ENCODE measurements at regions not wholly inside any gene's neighbourhood (a gene's known extent, or its start where the extent isn't known, plus 50 kb on each side); places are given as distances from the start of the nearest gene placed in this dataset.
"Not testable (repeated sequence)": the region's sequence is repeated elsewhere in the genome, so short reads cannot be mapped to it uniquely, and the experiment has no call there.

DNA sequence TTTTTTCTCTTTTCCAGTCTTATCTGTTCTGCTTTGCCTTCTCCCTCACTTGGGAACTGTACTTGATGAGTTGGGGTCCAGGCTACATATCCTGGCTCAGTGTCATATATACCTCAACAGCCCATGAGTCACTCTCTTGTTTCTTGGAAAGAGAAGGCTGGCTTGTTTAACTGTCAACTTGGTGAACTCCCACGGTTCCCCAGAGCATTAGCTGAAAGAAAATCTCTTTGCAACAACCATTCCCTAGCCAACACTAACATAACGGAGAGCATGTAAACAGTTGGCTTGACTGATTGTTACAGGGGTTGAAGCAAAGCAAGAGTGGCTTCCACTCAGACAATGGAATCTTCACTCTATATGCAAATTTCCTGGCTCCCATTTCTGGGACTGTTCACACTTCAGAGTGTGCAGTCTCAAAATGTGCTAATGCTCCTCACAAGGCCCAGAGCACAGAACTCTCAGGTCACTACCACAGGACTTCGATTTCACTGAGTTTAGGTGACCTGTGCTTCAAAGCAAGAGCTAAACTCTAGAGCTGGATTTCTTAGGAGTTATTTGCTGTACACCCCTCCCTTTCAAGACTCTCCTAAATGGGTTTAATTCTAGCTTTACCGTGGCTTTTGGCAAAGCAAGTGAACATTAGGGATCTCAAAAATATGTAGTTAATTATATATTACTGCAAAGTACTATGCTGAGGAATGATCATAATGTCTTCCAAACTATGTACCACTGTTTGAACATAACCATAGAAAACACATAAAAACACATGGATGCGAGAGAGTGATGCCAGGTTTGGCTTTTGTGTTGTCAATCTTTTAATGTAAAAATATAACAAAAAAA is 609.8 kb downstream of the RFPL4B start:
- TF ChIP-seq POLR2A (IDR thresholded peaks at IDR 0.05; ENCODE audit: low read length) = no peak
- no peak for TF ChIP-seq GATA1 (IDR thresholded peaks at IDR 0.05; ENCODE audit: low read depth, low read length)
- no peak for DNase-seq

DNA sequence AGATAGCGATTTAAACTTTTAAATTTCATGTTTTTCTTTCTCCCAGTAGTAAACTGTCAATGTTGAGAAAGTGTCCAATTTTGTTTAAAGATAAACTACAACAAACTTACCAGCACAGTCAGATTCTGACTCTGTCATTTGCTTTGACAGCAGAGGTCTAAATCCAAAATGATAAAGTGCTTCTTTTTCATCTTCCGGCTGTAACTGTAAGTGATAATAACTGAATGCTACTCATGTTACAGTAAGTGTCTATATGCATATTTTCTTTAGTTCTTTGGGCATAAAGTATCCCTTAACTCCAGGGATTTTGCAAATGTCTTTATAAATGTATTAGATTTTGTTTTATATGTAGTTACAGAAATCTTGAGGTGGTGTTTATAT is 610.4 kb downstream of the RFPL4B start:
- DNase-seq = no peak
- TF ChIP-seq POLR2A (IDR thresholded peaks at IDR 0.05; ENCODE audit: low read length) = no peak
- no peak for TF ChIP-seq GATA1 (IDR thresholded peaks at IDR 0.05; ENCODE audit: low read depth, low read length)

DNA sequence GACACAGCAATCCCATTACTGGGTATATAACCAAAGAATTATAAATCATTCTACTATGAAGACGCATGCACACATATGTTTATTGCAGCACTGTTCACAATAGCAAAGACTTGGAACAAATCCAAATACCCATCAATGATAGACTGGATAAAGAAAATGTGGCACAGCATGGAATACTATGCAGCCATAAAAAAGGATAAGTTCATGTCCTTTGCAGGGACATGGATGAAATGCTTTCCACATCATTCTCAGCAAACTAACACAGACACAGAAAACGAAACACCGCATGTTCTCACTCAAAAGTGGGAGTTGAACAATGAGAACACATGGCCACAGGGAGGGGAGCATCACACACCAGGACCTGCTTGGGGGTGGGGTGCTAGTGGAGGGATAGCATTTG is 613.0 kb downstream of the RFPL4B start:
- DNase-seq = not testable (repeated sequence)

GRCh38 chr6:112967974-112968373 is 620.8 kb downstream of the RFPL4B start:
- TF ChIP-seq POLR2A (IDR thresholded peaks at IDR 0.05; ENCODE audit: low read length) (no peak), GATA1 (IDR thresholded peaks at IDR 0.05; ENCODE audit: low read depth, low read length) (no peak)
- DNase-seq = no peak

DNA sequence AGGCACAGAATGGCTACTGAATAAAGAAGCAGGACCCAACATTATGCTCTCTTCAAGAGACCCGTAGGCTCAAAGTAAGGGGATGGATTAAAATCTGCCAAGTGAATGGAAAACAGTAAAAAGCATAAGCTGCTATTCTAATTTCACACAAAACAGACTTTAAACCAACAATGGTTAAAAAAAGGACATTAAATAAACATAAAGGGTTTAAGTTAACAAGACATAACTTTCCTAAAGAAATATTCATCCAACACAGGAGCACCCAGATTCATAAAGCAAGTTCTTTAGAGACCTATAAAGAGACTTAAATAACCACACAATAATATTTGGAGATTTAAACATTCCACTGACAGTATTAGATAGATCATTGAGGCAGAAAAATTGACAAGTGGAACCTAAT is 624.5 kb downstream of the RFPL4B start:
- TF ChIP-seq GATA1 (IDR thresholded peaks at IDR 0.05; ENCODE audit: low read depth, low read length) (no peak), POLR2A (IDR thresholded peaks at IDR 0.05; ENCODE audit: low read length) (no peak)
- no peak for DNase-seq

DNA sequence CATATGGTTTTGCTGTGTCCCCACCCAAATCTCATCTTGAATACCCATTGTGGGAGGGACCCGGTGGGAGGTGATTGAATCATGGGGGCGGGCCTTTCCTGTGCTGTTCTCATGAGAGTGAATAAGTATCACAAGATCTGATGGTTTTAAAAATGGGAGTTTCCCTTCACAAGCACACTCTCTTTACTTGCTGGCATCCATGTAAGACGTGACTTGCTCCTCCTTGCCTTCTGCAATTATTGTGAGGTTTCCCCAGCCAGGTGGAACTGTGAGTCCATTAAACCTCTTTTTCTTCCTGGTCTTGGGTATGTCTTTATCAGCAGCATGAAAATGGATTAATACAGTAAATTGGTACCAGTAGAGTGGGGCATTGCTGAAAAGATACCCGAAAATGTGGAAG is 627.8 kb downstream of the RFPL4B start:
- DNase-seq = not testable (repeated sequence)

DNA sequence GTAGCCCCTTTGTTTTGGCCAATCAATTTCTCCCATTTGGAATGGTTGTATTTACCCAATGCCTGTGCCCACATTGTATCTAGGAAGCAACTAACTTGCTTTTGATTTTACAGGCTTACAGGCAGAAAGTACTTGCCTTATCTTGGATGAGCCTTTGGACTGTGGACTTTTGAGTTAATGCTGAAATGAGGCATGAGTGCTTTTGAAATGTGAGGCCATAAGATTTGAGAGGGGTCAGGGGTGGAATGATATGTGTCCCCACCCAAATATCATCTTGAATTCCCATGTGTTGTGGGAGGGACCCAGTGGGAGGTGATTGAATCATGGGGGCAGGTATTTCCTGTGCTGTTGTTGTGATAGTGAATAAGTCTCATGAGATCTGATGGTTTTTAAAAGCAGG is 629.4 kb downstream of the RFPL4B start:
- not testable (repeated sequence) for DNase-seq

DNA sequence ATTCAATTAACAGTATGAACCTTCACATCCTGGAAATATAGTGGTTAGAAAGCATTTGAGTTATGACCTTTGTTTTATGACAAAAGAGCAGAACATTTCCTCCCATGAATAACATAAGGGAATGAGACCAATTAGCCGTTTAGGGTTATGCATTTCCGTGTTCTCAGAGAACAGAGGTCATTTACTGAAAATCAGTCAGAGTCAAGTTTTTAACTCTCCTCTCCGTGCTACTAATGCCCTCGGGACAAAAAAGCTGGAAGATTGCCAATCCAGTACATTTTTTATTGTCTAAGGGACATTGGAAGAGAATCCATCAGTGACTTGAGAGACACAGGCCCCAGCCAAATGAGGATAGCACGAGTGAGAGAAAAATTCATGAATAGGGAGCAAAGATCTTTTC is 632.7 kb downstream of the RFPL4B start:
- no peak for DNase-seq
- no peak for TF ChIP-seq GATA1 (IDR thresholded peaks at IDR 0.05; ENCODE audit: low read depth, low read length)
- TF ChIP-seq POLR2A (IDR thresholded peaks at IDR 0.05; ENCODE audit: low read length) = no peak

- no peak for DNase-seq
- TF ChIP-seq GATA1 (IDR thresholded peaks at IDR 0.05; ENCODE audit: low read depth, low read length) (no peak), POLR2A (IDR thresholded peaks at IDR 0.05; ENCODE audit: low read length) (no peak)
Measured at GRCh38 chr6:112980676-112981075, 633.5 kb downstream of the RFPL4B start.

GRCh38 chr6:112983713-112984261 is 636.7 kb downstream of the RFPL4B start:
- DNase-seq = peak; percentile 3 to 9
- TF ChIP-seq POLR2A (IDR thresholded peaks at IDR 0.05; ENCODE audit: low read length) (no peak), GATA1 (IDR thresholded peaks at IDR 0.05; ENCODE audit: low read depth, low read length) (no peak)

DNA sequence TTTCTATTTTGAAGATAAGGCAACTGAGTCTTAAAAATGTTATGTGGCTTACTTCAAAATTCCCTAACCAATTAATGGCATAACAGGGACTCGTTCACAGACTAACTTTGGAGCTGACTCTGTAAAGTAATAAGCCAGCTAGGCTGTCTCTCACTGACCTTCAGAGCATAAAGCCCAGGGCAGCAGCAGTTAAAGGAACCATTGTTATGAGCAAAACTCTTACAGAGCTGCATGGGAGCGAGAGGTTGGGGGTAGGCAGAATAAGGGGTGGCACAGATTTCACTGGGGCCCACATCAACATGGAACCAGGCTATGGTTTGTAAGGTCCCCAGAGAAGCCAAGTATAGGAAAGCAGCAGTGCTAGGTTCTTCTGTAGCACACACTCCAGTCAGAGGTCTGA is 637.8 kb downstream of the RFPL4B start:
- TF ChIP-seq GATA1 (IDR thresholded peaks at IDR 0.05; ENCODE audit: low read depth, low read length) = no peak
- no peak for DNase-seq

DNA sequence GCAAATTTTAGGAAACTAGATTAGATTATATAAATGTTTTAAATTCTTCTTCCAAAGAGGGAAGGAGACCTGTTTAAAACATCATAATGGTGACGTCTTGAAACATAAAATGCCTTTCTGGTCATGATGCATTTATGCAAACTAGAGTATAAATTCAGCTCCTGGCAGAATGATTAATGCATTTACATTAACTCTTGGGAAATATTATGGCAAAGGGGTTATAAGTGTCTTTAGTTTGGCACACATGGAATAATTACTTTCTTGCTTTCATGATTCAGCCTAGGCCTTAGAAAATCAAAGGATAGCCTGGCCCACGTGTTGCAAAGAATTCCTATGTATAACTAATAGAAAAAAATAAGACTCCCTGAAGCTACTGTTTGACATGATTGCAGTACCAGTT is 639.2 kb downstream of the RFPL4B start:
- no peak for DNase-seq
- TF ChIP-seq GATA1 (IDR thresholded peaks at IDR 0.05; ENCODE audit: low read depth, low read length) = no peak
- TF ChIP-seq POLR2A (IDR thresholded peaks at IDR 0.05; ENCODE audit: low read length) = no peak

GRCh38 chr6:112988748-112989147 is 641.6 kb downstream of the RFPL4B start:
- no peak for DNase-seq
- TF ChIP-seq GATA1 (IDR thresholded peaks at IDR 0.05; ENCODE audit: low read depth, low read length) (no peak), POLR2A (IDR thresholded peaks at IDR 0.05; ENCODE audit: low read length) (no peak)

GRCh38 chr6:112990971-112991370 is 643.8 kb downstream of the RFPL4B start:
- no peak for DNase-seq
- TF ChIP-seq GATA1 (IDR thresholded peaks at IDR 0.05; ENCODE audit: low read depth, low read length) (no peak), POLR2A (IDR thresholded peaks at IDR 0.05; ENCODE audit: low read length) (no peak)

DNA sequence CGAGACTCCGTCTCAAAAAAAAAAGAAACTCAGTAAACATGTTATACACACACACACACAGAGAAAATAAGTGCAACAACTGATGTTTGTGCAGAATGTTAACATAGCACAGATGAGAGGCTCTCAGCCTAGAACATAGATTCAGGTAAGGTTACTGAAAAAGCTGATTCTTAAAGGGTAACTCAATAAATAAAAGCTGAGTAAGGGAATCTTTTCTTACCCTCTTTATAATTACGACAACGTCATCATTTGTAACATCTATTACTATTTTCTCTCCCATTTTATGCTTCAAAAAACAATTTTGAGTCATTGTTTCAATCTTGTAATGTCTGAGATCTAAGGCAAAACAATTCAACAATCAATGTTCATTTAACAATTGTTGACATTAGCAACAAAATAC is 644.8 kb downstream of the RFPL4B start:
- TF ChIP-seq POLR2A (IDR thresholded peaks at IDR 0.05; ENCODE audit: low read length) (no peak), GATA1 (IDR thresholded peaks at IDR 0.05; ENCODE audit: low read depth, low read length) (no peak)

More for the DNA sequence above, 644.8 kb downstream of the RFPL4B start:
- DNase-seq = no peak
